ENCODE measurements at regions not wholly inside any gene's neighbourhood (a gene's known extent, or its start where the extent isn't known, plus 50 kb on each side); places are given as distances from the start of the nearest gene placed in this dataset.
A peak's percentile ranks its signal among the peaks of the same experiment; 100 is the strongest.

DNA sequence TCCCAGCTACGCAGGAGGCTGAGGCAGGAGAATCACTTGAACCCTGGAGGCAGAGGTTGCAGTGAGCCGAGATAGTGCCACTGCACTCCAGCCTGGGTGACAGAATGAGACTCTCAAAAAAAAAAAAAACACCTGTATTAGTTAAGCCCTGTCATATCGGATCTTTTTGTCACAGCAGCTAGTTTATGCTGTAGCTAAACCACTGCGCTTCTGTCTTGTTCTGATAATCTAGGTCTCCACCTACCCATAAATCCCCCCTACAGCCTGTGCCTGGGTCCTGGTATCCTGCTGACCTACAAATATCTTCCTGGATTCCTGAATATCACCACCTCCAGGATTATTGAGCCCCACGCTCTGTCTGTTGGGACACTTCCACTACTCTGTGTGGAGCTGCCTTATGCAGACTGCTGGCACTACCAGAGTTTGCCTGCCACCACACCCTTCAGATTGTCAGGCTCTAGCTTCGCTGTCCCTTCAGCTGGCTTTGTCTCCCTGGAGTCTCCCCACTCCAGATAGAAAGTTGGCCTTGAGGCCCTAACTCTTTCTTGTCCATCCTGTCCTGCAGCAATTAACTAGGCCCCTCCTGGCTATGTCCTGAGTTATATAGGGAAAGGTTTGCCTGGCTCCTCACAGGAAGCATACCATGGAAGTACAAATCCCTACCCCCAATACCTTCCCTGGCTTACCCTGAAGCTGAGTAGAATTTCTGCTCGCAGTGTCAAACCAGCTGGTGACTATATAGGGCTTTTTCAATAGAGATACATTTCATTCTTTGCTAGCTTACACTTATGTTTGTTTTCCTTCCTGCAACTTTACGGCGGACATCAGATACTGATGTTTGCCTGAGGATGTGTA is 136.0 kb upstream of the SERTAD2 start (continued):
- no peak for TF ChIP-seq MAZ (IDR thresholded peaks at IDR 0.05; ENCODE audit: borderline replicate concordance, low read depth, low read length)

DNA sequence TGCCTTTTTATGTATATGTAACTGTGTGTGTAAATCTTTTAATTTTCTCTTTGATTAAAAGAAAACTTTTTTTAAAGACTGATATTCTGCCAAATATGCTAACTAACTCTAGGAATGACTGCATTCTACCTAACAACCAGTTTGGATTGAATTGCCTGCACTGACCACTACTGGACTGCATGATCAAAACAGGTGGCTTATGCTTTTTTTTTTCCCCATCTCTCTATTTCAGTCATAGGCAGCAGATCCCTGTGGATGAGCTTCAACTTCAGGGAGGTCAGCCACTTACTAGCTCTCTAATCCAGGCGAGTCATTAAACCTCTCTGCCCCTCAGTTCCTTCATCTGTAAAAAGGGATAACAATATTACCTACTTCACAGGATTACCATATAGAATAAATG is 138.6 kb upstream of the SERTAD2 start:
- Histone ChIP-seq H3K4me3 (ENCODE audit: insufficient read depth, low read depth, low read length) (no peak overlapping the region), H3K56ac (ENCODE audit: extremely low read depth, insufficient read depth, low read length) (no peak overlapping the region), H3K4me2 (ENCODE audit: low read depth, low read length) (no peak overlapping the region), H3K18ac (ENCODE audit: low read depth, low read length) (peak overlapping the region; percentile 48; the same call in 1 of the 2 replicates), H2AFZ (replicated peaks; ENCODE audit: low read length, poor library complexity) (no peak overlapping the region), H3K4me1 (ENCODE audit: control insufficient read depth, insufficient read depth, low read length) (peaks cover 2% of the 10 kb centered on the region), H3K23ac (ENCODE audit: low read depth, low read length) (0 out of 2 replicates have a peak overlapping the region, but pooled peaks have one; percentile 16), H2BK20ac (ENCODE audit: low read depth, low read length) (peak overlapping the region; percentile 69; the same call in 1 of the 2 replicates), H4K20me1 (ENCODE audit: insufficient read depth, low read length) (no peaks in the 10 kb centered on the region), H3K4ac (ENCODE audit: low read depth, low read length) (peak overlapping the region; percentile 3; the same call in 1 of the 2 replicates), H4K8ac (ENCODE audit: low read depth in 2 of 2, low read length in 2 of 2) (no peak overlapping the region), H2BK15ac (ENCODE audit: low read depth, low read length) (peak overlapping the region; percentile 89; the same call in 1 of the 3 replicates), H3K9ac (ENCODE audit: low read depth, low read length) (no peak overlapping the region), H3K27ac (ENCODE audit: insufficient read depth, low read length) (no peak overlapping the region), H2BK120ac (ENCODE audit: low read depth, low read length) (peak overlapping the region; percentile 42), H3K79me1 (ENCODE audit: low read depth in 1 of 2, low read length in 2 of 2) (no peaks in the 10 kb centered on the region), H3K36me3 (ENCODE audit: control insufficient read depth, insufficient read depth, low read length) (no peaks in the 10 kb centered on the region), H4K91ac (ENCODE audit: insufficient read depth, low read depth, low read length) (no peak overlapping the region), H3K9me3 (ENCODE audit: control insufficient read depth, insufficient read depth, low read length) (no peaks in the 10 kb centered on the region), H2BK5ac (ENCODE audit: low read depth, low read length, poor library complexity, severe bottlenecking) (no peak overlapping the region), H2AK9ac (replicated peaks; ENCODE audit: low read depth, low read length, poor library complexity) (no peak overlapping the region), H3K27me3 (ENCODE audit: control insufficient read depth, insufficient read depth, low read length) (peaks cover 5% of the 10 kb centered on the region), H2AK5ac (ENCODE audit: low read depth, low read length) (no peak overlapping the region), H3K14ac (replicated peaks; ENCODE audit: low read depth, low read length) (no peak overlapping the region), H3K9me1 (ENCODE audit: insufficient read depth, low read length) (peaks cover under 1% of the 10 kb centered on the region), H4K5ac (ENCODE audit: low read depth, low read length) (no peak overlapping the region)
- intact Hi-C loops (cut with micrococcal nuclease) (no loop called here), dilution Hi-C loops (cut with HindIII; ENCODE audit: low sequenced_read_pairs, unreplicated experiment) (no loop called here), in situ Hi-C loops (cut with MboI; ENCODE audit: low sequenced_read_pairs) (no loop called here)
- ATAC-seq (ENCODE audit: low read depth) (no peak), DNase-seq (peak; percentile 20)
- no CpG with 5 or more reads among the region's 1 CpG for WGBS, 2 experiments (ENCODE audit: extremely low coverage in 2 of 2, insufficient read length in 1 of 2)
- POLR2A ChIA-PET (ENCODE audit: unreplicated experiment), result no interaction called here
- CTCF ChIA-PET, result no interaction called here
- TF ChIP-seq, protein P1, sequence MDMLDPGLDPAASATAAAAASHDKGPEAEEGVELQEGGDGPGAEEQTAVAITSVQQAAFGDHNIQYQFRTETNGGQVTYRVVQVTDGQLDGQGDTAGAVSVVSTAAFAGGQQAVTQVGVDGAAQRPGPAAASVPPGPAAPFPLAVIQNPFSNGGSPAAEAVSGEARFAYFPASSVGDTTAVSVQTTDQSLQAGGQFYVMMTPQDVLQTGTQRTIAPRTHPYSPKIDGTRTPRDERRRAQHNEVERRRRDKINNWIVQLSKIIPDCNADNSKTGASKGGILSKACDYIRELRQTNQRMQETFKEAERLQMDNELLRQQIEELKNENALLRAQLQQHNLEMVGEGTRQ (IDR thresholded peaks at IDR 0.05; ENCODE audit: low read depth, low read length), result no peak
- TF ChIP-seq FOS (IDR thresholded peaks at IDR 0.05; ENCODE audit: low read depth, low read length), result no peak
- BruUV-seq (replicated peaks), result no TSS peak

All from IMR-90 (cell line).